Liver (tissue), 7 donors: ENCODE measurements at regions not wholly inside any gene's neighbourhood (a gene's known extent, or its start where the extent isn't known, plus 50 kb on each side); places are given as distances from the start of the nearest gene placed in this dataset.

Experiments used
- DNase-seq: peaks from one replicate; pipeline ENCODE4 v3.0.0-alpha.2; 2017; ENCODE audit warnings: low spot score
- H3K27ac ChIP-seq, 2 donors: one replicate each; pipeline ENCODE4 v1.7.0; 2013; ENCODE audit warnings: inconsistent platforms in 2 of 2, low read length in 2 of 2, control low read depth in 1 of 2, low read depth in 1 of 2, mild to moderate bottlenecking in 1 of 2
- H3K27me3 ChIP-seq, 4 donors: one replicate each; pipeline versions ENCODE4 v1.6.1 to v1.7.0; 2013; ENCODE audit warnings: low read length in 3 of 4, inconsistent platforms in 1 of 4, mild to moderate bottlenecking in 1 of 4, moderate library complexity in 1 of 4; ENCODE audit not compliant: control insufficient read depth in 4 of 4, insufficient read depth in 4 of 4
- H3K36me3 ChIP-seq, 4 donors: one replicate each; pipeline versions ENCODE4 v1.6.1 to v1.7.0; 2013; ENCODE audit warnings: low read length in 3 of 4, mild to moderate bottlenecking in 3 of 4, low read depth in 1 of 4, moderate library complexity in 1 of 4; ENCODE audit not compliant: control insufficient read depth in 4 of 4, insufficient read depth in 3 of 4
- H3K4me1 ChIP-seq, 4 donors: one replicate each; pipeline versions ENCODE4 v1.6.1 to v1.7.0; 2013; ENCODE audit warnings: low read length in 3 of 4, mild to moderate bottlenecking in 3 of 4, moderate library complexity in 1 of 4; ENCODE audit not compliant: control insufficient read depth in 4 of 4, insufficient read depth in 4 of 4
- H3K4me3 ChIP-seq, 3 donors: one replicate each; pipeline versions ENCODE4 v1.6.1 to v1.7.0; 2013; ENCODE audit warnings: low read length in 3 of 3, control low read depth in 1 of 3, low read depth in 1 of 3, mild to moderate bottlenecking in 1 of 3
- H3K9ac ChIP-seq, 2 donors: one replicate each; pipeline ENCODE4 v1.7.0; 2013; ENCODE audit warnings: low read length in 2 of 2, mild to moderate bottlenecking in 2 of 2, moderate library complexity in 2 of 2, control low read depth in 1 of 2, low read depth in 1 of 2
- H3K9me3 ChIP-seq, 4 donors: one replicate each; pipeline versions ENCODE4 v1.6.1 to v1.7.0; 2013; ENCODE audit warnings: low read length in 3 of 4; ENCODE audit not compliant: control insufficient read depth in 4 of 4
- CTCF ChIP-seq: fragments of 150-350 bp; IDR thresholded peaks from 2 replicates; pipeline ENCODE4 v1.5.1; 2017; ENCODE audit warnings: improper control_type of control experiment, low read depth, low read length; ENCODE audit not compliant: missing input control
- EGR1 ChIP-seq, 2 donors: IDR thresholded peaks; 2 replicates each; pipeline ENCODE4 v1.6.1; 2016 to 2018; ENCODE audit warnings: antibody characterized with exemption in 2 of 2, low read depth in 2 of 2
- FOXA1 ChIP-seq: IDR thresholded peaks from 2 replicates; pipeline ENCODE4 v1.6.1; 2016; ENCODE audit warnings: antibody characterized with exemption
- FOXA2 ChIP-seq: IDR thresholded peaks from 2 replicates; pipeline ENCODE4 v1.6.1; 2016; ENCODE audit warnings: antibody characterized with exemption
- GABPA ChIP-seq, 2 donors: IDR thresholded peaks in 1 of 2; conservative IDR thresholded peaks in 1 of 2; 2 replicates each; pipeline ENCODE4 v1.6.1; 2016; ENCODE audit warnings: antibody characterized with exemption in 2 of 2, mild to moderate bottlenecking in 1 of 2, moderate library complexity in 1 of 2
- HNF4A ChIP-seq, 2 donors: conservative IDR thresholded peaks; 2 replicates each; pipeline ENCODE4 v1.6.1; 2016; ENCODE audit warnings: antibody characterized with exemption in 2 of 2, mild to moderate bottlenecking in 2 of 2
- HNF4G ChIP-seq: IDR thresholded peaks from 2 replicates; pipeline ENCODE4 v1.6.1; 2016; ENCODE audit warnings: antibody characterized with exemption
- JUND ChIP-seq, 2 donors: IDR thresholded peaks; 2 replicates each; pipeline ENCODE4 v1.6.1; 2016; ENCODE audit warnings: antibody characterized with exemption in 2 of 2
- NR2F2 ChIP-seq: IDR thresholded peaks from 2 replicates; pipeline ENCODE4 v1.6.1; 2016; ENCODE audit warnings: antibody characterized with exemption
- RAD21 ChIP-seq, 2 donors: IDR thresholded peaks; 2 replicates each; pipeline ENCODE4 v1.6.1; 2016; ENCODE audit warnings: antibody characterized with exemption in 2 of 2, mild to moderate bottlenecking in 2 of 2
- REST ChIP-seq: IDR thresholded peaks from 2 replicates; pipeline ENCODE4 v1.6.1; 2016; ENCODE audit warnings: antibody characterized with exemption, mild to moderate bottlenecking
- RXRA ChIP-seq, 2 donors: IDR thresholded peaks; 2 replicates each; pipeline ENCODE4 v1.6.1; 2017 to 2018; ENCODE audit warnings: antibody characterized with exemption in 2 of 2, mild to moderate bottlenecking in 1 of 2
- SP1 ChIP-seq: IDR thresholded peaks from 2 replicates; pipeline ENCODE4 v1.6.1; 2018; ENCODE audit warnings: antibody characterized with exemption, mild to moderate bottlenecking
- TAF1 ChIP-seq: conservative IDR thresholded peaks from 2 replicates; pipeline ENCODE4 v1.6.1; 2016; ENCODE audit warnings: antibody characterized with exemption, mild to moderate bottlenecking
- YY1 ChIP-seq: IDR thresholded peaks from 2 replicates; pipeline ENCODE4 v1.6.1; 2016; ENCODE audit warnings: antibody characterized with exemption, mild to moderate bottlenecking
- ZBTB33 ChIP-seq: IDR thresholded peaks from 2 replicates; pipeline ENCODE4 v1.6.1; 2016; ENCODE audit warnings: antibody characterized with exemption
- TF ChIP-seq, protein P1 (sequence below): IDR thresholded peaks from 2 replicates; pipeline ENCODE4 v1.6.1; 2016; ENCODE audit warnings: antibody characterized with exemption
- TF ChIP-seq, protein P2 (sequence below): IDR thresholded peaks from 2 replicates; pipeline ENCODE4 v1.6.1; 2016; ENCODE audit warnings: antibody characterized with exemption
- donor health status: healthy.
- donor health status: healthy.
- donor health status: healthy.
- donor health status: healthy.

GRCh38 chr17:53046781-53047180 lies 775.9 kb upstream of the KIF2B start (continued):
- no peak for TF ChIP-seq NR2F2
- no peak for TF ChIP-seq HNF4A (conservative IDR thresholded peaks at IDR 0.05)
- no peak for TF ChIP-seq JUND (IDR thresholded peaks at IDR 0.05)
- TF ChIP-seq FOXA1: no peak

- Histone ChIP-seq H3K9me3 (peaks cover 0 to 3% (median 0%) of the 10 kb centered on the region in 4 donors), H3K27me3 (peaks cover 0 to 3% (median 0%) of the 10 kb centered on the region in 4 donors), H3K4me3 (no peak overlapping the region), H3K36me3 (no peaks in the 10 kb centered on the region), H3K9ac (no peak overlapping the region), H3K27ac (no peak overlapping the region), H3K4me1 (no peaks in the 10 kb centered on the region)
- no peak for DNase-seq
- TF ChIP-seq CTCF: no peak
- TF ChIP-seq ZBTB33: no peak
Measured at GRCh38 chr17:53039981-53040380, 782.7 kb upstream of the KIF2B start.

GRCh38 chr17:53033297-53033696 lies 789.4 kb upstream of the KIF2B start:
- Histone ChIP-seq H3K27ac (no peak overlapping the region), H3K4me1 (no peaks in the 10 kb centered on the region), H3K36me3 (no peaks in the 10 kb centered on the region), H3K27me3 (peaks cover 0 to 2% (median 0%) of the 10 kb centered on the region in 4 donors), H3K9me3 (no peaks in the 10 kb centered on the region), H3K9ac (no peak overlapping the region), H3K4me3 (no peak overlapping the region)
- TF ChIP-seq TAF1: no peak
- TF ChIP-seq NR2F2: no peak
- no peak for TF ChIP-seq FOXA2
- TF ChIP-seq RXRA (IDR thresholded peaks at IDR 0.05): no peak
- no peak for TF ChIP-seq HNF4G
- no peak for TF ChIP-seq RAD21 (IDR thresholded peaks at IDR 0.05)
- no peak for TF ChIP-seq YY1
- no peak for TF ChIP-seq JUND (IDR thresholded peaks at IDR 0.05)
- no peak for TF ChIP-seq EGR1 (IDR thresholded peaks at IDR 0.05; ENCODE audit: low read depth in 2 of 2)
- no peak for TF ChIP-seq ZBTB33
- TF ChIP-seq SP1: no peak
- no peak for TF ChIP-seq HNF4A (conservative IDR thresholded peaks at IDR 0.05)
- TF ChIP-seq, protein P1, sequence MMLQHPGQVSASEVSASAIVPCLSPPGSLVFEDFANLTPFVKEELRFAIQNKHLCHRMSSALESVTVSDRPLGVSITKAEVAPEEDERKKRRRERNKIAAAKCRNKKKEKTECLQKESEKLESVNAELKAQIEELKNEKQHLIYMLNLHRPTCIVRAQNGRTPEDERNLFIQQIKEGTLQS: no peak
- no peak for TF ChIP-seq FOXA1
- TF ChIP-seq REST: no peak
- TF ChIP-seq GABPA (IDR thresholded peaks at IDR 0.05 in 1 of 2, conservative IDR thresholded peaks at IDR 0.05 in 1 of 2): no peak
- TF ChIP-seq, protein P2, sequence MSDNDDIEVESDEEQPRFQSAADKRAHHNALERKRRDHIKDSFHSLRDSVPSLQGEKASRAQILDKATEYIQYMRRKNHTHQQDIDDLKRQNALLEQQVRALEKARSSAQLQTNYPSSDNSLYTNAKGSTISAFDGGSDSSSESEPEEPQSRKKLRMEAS: no peak
- TF ChIP-seq CTCF: no peak
- no peak for DNase-seq
